Ishikawa (cell line): ENCODE measurements at regions not wholly inside any gene's neighbourhood (a gene's known extent, or its start where the extent isn't known, plus 50 kb on each side); places are given as distances from the start of the nearest gene placed in this dataset.

ENCODE experiments used
- CEBPB ChIP-seq: IDR thresholded peaks from 2 replicates; pipeline ENCODE4 v1.6.1; 2012
- CREB1 ChIP-seq: IDR thresholded peaks from 2 replicates; pipeline ENCODE4 v1.6.1; 2012; ENCODE audit warnings: low read depth
- EGR1 ChIP-seq: IDR thresholded peaks from 2 replicates; pipeline ENCODE4 v1.6.1; 2012
- EP300 ChIP-seq: IDR thresholded peaks from 2 replicates; pipeline ENCODE4 v1.6.1; 2012; ENCODE audit warnings: borderline replicate concordance
- FOXM1 ChIP-seq: IDR thresholded peaks from 2 replicates; pipeline ENCODE4 v1.6.1; 2012; ENCODE audit warnings: low read depth, borderline replicate concordance
- MAX ChIP-seq: IDR thresholded peaks from 2 replicates; pipeline ENCODE4 v1.6.1; 2012
- NFIC ChIP-seq: IDR thresholded peaks from 2 replicates; pipeline ENCODE4 v1.6.1; 2012
- RAD21 ChIP-seq: IDR thresholded peaks from 2 replicates; pipeline ENCODE4 v1.6.1; 2012; ENCODE audit warnings: low read depth
- TAF1 ChIP-seq: IDR thresholded peaks from 2 replicates; pipeline ENCODE4 v1.6.1; 2012; ENCODE audit warnings: low read depth, mild to moderate bottlenecking
- TCF12 ChIP-seq: IDR thresholded peaks from 2 replicates; pipeline ENCODE4 v1.6.1; 2012; ENCODE audit warnings: low read depth
- TEAD4 ChIP-seq: IDR thresholded peaks from 2 replicates; pipeline ENCODE4 v1.6.1; 2012
- YY1 ChIP-seq: IDR thresholded peaks from 2 replicates; pipeline ENCODE4 v1.6.1; 2012; ENCODE audit warnings: low read depth
- ZBTB7A ChIP-seq: IDR thresholded peaks from 2 replicates; pipeline ENCODE4 v1.6.1; 2012; ENCODE audit warnings: low read depth
- TF ChIP-seq, protein P1 (sequence below): IDR thresholded peaks from 2 replicates; pipeline ENCODE4 v1.6.1; 2012
- TF ChIP-seq, protein P2 (sequence below): IDR thresholded peaks from 2 replicates; pipeline ENCODE4 v1.6.1; 2012; ENCODE audit warnings: low read depth, mild to moderate bottlenecking

GRCh38 chr13:50711996-50712395 is 131.5 kb downstream of the DLEU7 start:
- TF ChIP-seq, protein P1, sequence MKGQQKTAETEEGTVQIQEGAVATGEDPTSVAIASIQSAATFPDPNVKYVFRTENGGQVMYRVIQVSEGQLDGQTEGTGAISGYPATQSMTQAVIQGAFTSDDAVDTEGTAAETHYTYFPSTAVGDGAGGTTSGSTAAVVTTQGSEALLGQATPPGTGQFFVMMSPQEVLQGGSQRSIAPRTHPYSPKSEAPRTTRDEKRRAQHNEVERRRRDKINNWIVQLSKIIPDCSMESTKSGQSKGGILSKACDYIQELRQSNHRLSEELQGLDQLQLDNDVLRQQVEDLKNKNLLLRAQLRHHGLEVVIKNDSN, result no peak
- no peak for TF ChIP-seq TCF12
- TF ChIP-seq ZBTB7A, result no peak
- TF ChIP-seq YY1, result no peak
- TF ChIP-seq FOXM1, result no peak
- TF ChIP-seq RAD21, result no peak
- TF ChIP-seq, protein P2, sequence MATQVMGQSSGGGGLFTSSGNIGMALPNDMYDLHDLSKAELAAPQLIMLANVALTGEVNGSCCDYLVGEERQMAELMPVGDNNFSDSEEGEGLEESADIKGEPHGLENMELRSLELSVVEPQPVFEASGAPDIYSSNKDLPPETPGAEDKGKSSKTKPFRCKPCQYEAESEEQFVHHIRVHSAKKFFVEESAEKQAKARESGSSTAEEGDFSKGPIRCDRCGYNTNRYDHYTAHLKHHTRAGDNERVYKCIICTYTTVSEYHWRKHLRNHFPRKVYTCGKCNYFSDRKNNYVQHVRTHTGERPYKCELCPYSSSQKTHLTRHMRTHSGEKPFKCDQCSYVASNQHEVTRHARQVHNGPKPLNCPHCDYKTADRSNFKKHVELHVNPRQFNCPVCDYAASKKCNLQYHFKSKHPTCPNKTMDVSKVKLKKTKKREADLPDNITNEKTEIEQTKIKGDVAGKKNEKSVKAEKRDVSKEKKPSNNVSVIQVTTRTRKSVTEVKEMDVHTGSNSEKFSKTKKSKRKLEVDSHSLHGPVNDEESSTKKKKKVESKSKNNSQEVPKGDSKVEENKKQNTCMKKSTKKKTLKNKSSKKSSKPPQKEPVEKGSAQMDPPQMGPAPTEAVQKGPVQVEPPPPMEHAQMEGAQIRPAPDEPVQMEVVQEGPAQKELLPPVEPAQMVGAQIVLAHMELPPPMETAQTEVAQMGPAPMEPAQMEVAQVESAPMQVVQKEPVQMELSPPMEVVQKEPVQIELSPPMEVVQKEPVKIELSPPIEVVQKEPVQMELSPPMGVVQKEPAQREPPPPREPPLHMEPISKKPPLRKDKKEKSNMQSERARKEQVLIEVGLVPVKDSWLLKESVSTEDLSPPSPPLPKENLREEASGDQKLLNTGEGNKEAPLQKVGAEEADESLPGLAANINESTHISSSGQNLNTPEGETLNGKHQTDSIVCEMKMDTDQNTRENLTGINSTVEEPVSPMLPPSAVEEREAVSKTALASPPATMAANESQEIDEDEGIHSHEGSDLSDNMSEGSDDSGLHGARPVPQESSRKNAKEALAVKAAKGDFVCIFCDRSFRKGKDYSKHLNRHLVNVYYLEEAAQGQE, result no peak
- no peak for TF ChIP-seq TAF1
- TF ChIP-seq EGR1, result no peak
- no peak for TF ChIP-seq NFIC
- TF ChIP-seq CREB1, result no peak
- TF ChIP-seq EP300, result no peak
- TF ChIP-seq TEAD4, result no peak
- no peak for TF ChIP-seq CEBPB
- TF ChIP-seq MAX, result no peak

GRCh38 chr13:50712456-50712855 is 131.0 kb downstream of the DLEU7 start:
- TF ChIP-seq NFIC (no peak), RAD21 (no peak), CREB1 (no peak), ZBTB7A (no peak), CEBPB (no peak), FOXM1 (no peak), TEAD4 (no peak), YY1 (no peak), MAX (no peak), EP300 (no peak), TAF1 (no peak), EGR1 (no peak), TCF12 (no peak)
- TF ChIP-seq, protein P1, result no peak
- TF ChIP-seq, protein P2, result no peak

DNA sequence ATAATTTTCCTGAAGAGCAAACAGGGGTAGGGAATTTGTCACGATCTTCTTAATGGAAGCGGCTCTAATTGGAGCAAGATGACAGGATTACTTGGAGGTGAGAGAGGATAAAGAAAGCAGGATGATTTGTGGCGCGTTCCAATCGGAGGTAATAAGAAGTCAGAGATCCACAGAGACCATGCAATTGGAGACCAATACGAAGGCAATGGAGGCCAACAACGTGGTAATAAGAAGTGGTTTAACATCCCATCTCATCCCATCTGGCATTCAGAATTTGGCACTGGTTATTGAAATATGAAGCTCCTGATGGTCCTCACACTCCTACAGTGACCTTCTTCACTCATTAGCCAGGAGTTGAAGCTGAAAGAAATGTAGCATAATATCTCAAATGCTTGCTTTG is 130.6 kb downstream of the DLEU7 start:
- TF ChIP-seq YY1 (no peak), TEAD4 (no peak), CEBPB (no peak), EP300 (no peak)
- TF ChIP-seq, protein P2, result no peak

DNA sequence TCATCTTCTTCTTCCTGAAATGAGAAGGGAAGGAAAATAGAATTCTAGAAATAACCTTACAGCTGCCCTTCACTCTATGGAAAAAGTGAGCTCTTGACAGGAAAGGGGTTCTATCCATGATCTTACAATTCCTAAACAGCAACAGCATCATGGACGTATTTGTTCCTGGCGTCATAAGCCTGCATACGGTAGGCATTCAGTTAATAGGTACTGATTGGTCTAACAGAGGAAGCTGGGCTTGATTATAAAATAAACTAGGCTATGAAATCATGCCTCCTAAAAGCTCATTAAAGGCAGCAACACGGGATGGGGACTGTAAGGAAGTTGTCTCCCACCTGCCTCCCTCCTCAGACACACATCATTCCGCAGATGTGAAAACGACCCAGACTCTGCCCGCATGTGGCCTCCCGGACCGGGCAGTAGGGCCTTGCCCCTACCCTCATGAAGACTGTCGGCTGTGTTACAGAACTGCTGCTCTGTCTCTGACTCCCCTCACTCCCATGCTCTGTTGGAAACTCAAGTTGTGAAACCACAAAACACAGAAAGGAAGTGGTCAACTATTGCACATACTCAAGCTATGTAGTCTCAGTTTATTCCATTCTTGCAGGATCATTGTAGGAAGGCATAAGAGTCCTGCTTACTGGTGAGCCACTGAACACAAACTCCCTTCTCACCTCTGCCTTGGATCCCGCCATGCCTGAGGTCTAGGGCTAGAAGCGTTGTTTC is 129.8 kb downstream of the DLEU7 start:
- no peak for TF ChIP-seq FOXM1
- TF ChIP-seq EGR1, result no peak
- TF ChIP-seq, protein P2, result no peak
- TF ChIP-seq TCF12, result no peak
